HG03558 (cell line): ENCODE measurements at regions not wholly inside any gene's neighbourhood (a gene's known extent, or its start where the extent isn't known, plus 50 kb on each side); places are given as distances from the start of the nearest gene placed in this dataset.

Source experiments
- ATAC-seq: cut with Tn5 transposase; IDR thresholded peaks from one replicate; pipeline ENCODE4 v1.9.1; 2021; ENCODE audit warnings: moderate number of reproducible peaks; ENCODE audit not compliant: unreplicated experiment; ENCODE audit errors: extremely low read depth

GRCh38 chr2:54388076-54388475 lies 68.1 kb upstream of the SPTBN1 start:
- ATAC-seq, result no peak

- ATAC-seq, result no peak
Measured at GRCh38 chr2:54392555-54393324, 63.4 kb upstream of the SPTBN1 start.

GRCh38 chr2:54394392-54394791 lies 61.7 kb upstream of the SPTBN1 start:
- ATAC-seq, result peak; percentile 77

- no peak for ATAC-seq
Measured at GRCh38 chr2:54396107-54396506, 60.0 kb upstream of the SPTBN1 start.

GRCh38 chr2:54396798-54397197 lies 59.3 kb upstream of the SPTBN1 start:
- no peak for ATAC-seq

GRCh38 chr2:54397426-54397825 lies 58.7 kb upstream of the SPTBN1 start:
- ATAC-seq, result no peak

- ATAC-seq, result no peak
Measured at GRCh38 chr2:54401554-54401953, 54.6 kb upstream of the SPTBN1 start.

- no peak for ATAC-seq
Measured at GRCh38 chr2:54402350-54402749, 53.8 kb upstream of the SPTBN1 start.

- no peak for ATAC-seq
Measured at GRCh38 chr2:54403512-54404238, 52.5 kb upstream of the SPTBN1 start.

- ATAC-seq, result no peak
Measured at GRCh38 chr2:54404270-54404669, 51.9 kb upstream of the SPTBN1 start.

- no peak for ATAC-seq
Measured at GRCh38 chr2:54406031-54406430, 50.1 kb upstream of the SPTBN1 start.
